Esophagus muscularis mucosa (tissue), 3 donors: ENCODE measurements at regions not wholly inside any gene's neighbourhood (a gene's known extent, or its start where the extent isn't known, plus 50 kb on each side); places are given as distances from the start of the nearest gene placed in this dataset.

Experiments
- CTCF ChIP-seq, 3 experiments: fragments of 200-600 bp in 2 of 3; fragments of 450-650 bp in 1 of 3; sonication (generic) in 2 of 3; IDR thresholded peaks; one replicate each; pipeline ENCODE4 v1.5.1; 2017 to 2019; ENCODE audit warnings: antibody characterized with exemption in 3 of 3, mild to moderate bottlenecking in 2 of 3, moderate library complexity in 1 of 3
- POLR2AphosphoS5 ChIP-seq, 2 donors: sonication (generic); formaldehyde crosslinking; IDR thresholded peaks; one replicate each; pipeline ENCODE4 v1.6.1; 2017; ENCODE audit warnings: antibody characterized with exemption in 2 of 2

- no peak for TF ChIP-seq CTCF (IDR thresholded peaks at IDR 0.05)
- TF ChIP-seq POLR2AphosphoS5 (IDR thresholded peaks at IDR 0.05) = no peak
Measured at GRCh38 chr9:33718987-33719386, 76.4 kb upstream of the PRSS3 start.
